SHP77 (cell line): ENCODE measurements at regions not wholly inside any gene's neighbourhood (a gene's known extent, or its start where the extent isn't known, plus 50 kb on each side); places are given as distances from the start of the nearest gene placed in this dataset.
"Not testable (repeated sequence)": the region's sequence is repeated elsewhere in the genome, so short reads cannot be mapped to it uniquely, and the experiment has no call there.

Experiments
- DNase-seq, 2 experiments: peaks; one replicate each; lab custom pipeline; 2025; lab: John Stamatoyannopoulos, UW

DNA sequence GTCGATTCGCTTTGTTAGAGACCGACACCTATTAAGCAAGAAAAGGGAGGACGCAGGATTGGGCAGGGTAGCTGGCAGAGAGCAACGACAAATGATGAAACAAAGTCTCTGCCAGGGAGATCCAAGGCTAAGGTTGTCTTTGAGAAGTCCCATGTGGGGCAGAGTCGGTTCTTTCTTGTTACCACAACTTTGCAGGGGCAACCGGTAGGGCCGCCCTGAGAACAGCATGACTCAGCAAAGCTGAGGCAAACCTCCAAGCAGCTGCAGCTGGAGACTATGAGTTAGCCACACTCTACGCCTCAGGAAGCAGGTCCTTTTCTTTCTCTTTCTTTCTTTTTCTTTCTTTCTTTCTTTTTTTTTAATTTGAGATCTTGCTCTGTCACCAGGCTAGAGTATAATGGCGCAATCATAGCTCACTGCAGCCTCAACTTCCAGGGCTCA, 452.3 kb upstream of the ID2 start:
- DNase-seq = peak; percentile 72 to 83

GRCh38 chr2:8230466-8230865, 451.4 kb upstream of the ID2 start:
- no peak for DNase-seq

- DNase-seq = no peak
Observed at GRCh38 chr2:8231902-8232301, 450.0 kb upstream of the ID2 start.

DNA sequence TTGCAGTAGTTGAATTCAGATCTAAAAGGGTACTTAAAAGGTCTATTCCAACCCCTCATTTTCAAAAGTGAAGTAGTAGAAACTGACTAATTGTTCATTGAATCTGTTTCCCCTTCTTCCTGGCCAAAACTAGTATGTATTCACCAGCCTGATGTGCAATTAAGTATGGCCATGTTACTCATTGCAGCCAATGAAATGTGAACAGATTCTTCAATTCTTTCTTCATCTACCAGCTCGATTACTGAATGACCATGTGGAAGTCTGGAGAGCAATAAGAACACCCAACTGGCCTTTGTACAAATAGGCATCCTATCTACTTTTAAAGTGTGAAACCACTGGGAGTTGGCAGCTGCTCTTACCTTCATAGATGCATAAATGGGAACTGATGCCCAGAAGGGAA, 449.0 kb upstream of the ID2 start:
- DNase-seq = no peak

DNA sequence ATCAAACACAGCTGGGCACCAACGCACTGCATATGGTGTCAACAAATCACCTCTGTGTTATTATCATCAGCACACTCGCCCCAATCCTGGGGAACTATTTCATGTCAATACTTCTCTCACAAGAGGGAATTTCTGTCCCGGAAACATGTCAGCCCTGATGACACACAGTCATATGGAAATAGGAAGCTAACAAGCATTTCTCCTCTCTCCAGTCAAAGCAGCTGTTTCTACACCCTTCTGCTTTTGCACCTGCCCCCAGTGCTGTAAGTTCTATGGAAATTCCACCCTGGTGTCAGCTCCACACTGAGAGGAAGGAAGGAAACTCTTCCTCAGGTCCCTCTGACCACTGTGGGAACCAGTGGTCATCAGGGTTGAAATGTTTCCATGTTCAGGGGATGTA, 447.6 kb upstream of the ID2 start:
- DNase-seq = peak; percentile 91

GRCh38 chr2:8234757-8235374, 447.0 kb upstream of the ID2 start:
- peak; percentile 51 to 69 for DNase-seq

- no peak for DNase-seq
Observed at GRCh38 chr2:8235419-8235818, 446.4 kb upstream of the ID2 start.

GRCh38 chr2:8236391-8236790, 445.5 kb upstream of the ID2 start:
- DNase-seq = no peak

DNA sequence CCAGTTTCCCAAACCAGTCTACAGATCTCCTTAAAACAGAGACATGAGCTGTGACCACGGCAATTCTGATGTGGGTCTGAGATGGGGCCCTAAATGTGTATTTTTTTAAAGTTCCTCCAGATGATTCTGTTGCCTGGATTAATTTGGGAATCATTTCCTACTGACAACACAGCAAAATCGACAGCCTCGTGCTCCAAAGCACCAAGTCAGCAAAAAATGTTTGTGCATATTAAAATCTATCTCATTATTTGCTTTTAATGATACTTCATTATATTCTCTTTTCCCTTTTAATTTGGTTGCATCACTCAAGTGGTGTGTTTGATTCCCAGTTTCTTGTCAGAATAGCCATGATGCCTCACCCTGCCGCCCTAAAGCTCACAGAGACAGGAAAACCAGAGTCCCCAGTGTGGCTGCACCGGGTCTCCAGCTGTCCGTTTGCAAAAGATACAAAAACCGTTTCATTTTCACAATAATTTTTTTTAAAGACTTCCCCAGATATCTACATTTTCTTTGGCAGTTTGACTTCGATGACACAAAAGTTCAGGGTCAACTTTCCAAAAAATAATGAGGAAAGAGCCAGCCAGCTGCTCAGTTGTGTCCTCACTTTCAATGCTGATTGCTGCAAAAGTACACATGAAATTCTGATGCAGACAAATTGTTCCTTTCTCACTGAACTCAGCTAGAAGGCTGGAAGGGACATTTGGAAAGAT, 443.2 kb upstream of the ID2 start:
- no peak for DNase-seq

DNA sequence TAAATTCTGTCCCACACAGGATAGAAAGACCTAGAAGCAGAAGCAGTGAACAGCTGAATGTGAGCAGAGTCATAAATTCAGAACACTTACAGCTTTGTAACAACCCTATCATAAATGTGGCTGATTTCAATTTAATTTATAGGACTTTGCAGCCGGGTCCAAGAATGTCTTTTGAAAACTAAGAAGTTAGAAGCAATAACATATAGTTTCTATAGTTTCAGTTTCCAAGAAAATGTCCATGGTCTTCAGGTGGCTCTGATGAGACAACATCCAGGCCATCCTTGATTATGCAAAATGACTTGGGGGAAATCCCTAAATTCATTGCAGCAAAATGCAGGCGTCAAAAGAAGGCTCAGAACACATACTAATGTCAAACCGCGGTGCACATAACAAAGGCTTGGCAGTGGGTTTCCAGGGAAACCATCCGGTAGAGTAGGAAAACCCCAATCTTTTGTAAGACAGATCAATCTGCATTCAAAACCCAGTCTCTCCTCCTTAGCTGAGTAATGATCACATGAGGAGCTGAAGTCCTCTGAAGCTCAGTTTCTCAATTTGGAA, 442.2 kb upstream of the ID2 start:
- no peak for DNase-seq

DNA sequence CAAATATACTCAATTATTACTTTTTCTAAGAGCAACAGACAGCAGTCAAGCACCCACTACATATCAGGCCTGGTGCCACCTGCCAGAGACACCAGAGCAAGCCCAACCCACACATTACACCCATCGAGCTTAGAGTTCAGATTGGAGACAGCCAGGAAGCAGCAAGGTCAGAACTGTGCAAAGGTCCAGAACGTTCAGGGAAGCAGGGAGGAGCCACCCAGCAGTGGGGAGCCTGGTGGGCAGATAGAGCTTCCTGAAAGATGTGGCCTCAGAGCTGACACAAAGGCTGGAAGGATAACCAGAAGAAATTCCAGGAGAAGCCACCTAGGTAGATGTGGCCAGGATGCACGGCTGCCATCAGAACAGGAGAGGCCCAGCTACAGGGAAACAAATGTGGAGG, 440.5 kb upstream of the ID2 start:
- no peak for DNase-seq

GRCh38 chr2:8242739-8243138, 439.1 kb upstream of the ID2 start:
- no peak for DNase-seq

DNA sequence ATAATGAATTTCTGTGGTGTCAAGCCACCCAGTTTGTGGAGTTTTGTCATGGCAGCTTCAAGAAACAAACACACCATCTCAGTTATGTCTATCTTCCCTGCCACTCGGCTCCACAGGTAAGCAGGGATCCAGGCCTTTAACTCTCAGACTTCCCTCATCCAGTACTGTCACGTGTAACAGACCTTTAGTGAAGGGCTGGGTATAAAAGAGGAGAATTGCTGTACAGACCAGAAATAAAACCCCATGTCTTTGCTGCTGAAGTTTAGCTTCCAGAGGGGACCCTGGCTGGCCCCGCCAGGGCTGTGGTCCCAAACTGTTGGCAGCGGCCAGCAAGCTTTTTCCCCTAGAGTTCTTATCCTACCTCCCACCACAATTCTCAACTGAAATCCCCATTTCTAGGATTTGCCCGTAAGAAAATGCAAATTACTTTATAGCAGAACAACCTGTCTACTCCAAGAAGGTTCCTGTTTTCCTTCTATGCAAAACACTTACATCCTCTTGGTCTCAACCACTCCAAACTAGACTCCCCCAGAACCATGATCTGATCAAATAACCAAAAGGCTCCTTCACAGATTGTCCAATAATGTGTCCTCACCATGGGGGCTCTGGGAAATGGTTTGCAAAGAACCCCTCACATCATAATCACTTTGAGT, 438.0 kb upstream of the ID2 start:
- no peak for DNase-seq

GRCh38 chr2:8244639-8245038, 437.2 kb upstream of the ID2 start:
- no peak for DNase-seq

DNA sequence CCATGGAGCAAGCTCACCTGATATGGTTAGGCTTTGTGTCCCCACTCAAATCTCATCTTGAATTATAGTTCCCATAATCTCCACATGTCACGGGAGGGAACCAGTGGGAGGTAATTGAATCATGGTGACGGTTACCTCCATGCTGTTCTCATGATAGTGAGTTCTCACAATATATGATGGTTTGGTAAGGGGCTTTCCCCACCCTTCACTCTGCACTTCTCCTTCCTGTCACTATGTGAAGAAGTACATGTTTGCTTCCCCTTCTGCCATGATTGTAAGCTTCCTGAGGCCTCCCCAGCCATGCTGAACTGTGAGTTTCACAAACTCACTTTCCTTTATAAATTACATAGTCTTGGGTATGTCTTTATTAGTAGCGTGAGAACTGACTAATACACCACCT, 435.7 kb upstream of the ID2 start:
- no peak for DNase-seq

GRCh38 chr2:8247905-8248622, 433.8 kb upstream of the ID2 start:
- DNase-seq = no peak

- no peak for DNase-seq
Observed at GRCh38 chr2:8248623-8248957, 433.3 kb upstream of the ID2 start.

GRCh38 chr2:8249141-8249540, 432.7 kb upstream of the ID2 start:
- no peak for DNase-seq

DNA sequence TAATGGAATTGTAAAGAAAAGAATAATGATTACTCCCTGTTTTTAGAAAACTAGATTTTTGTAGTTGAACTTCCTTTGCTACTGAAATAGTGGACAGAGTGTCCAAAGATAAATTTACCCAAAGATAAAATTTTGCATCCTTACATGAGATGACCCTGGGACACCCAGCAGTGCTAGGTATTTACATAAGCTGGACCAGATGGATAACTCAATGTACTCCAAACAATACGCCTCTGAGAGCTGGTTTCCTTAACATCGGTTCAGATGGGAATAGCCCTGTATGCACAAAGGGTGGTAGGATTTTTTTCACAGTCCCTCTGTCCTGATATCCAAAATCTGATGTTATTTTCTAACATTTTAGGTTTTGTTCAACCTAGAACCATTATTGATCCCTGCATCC, 432.1 kb upstream of the ID2 start:
- DNase-seq = no peak

- not testable (repeated sequence) for DNase-seq
Observed at GRCh38 chr2:8250290-8250689, 431.6 kb upstream of the ID2 start.

- no peak for DNase-seq
Observed at GRCh38 chr2:8251291-8251690, 430.6 kb upstream of the ID2 start.

DNA sequence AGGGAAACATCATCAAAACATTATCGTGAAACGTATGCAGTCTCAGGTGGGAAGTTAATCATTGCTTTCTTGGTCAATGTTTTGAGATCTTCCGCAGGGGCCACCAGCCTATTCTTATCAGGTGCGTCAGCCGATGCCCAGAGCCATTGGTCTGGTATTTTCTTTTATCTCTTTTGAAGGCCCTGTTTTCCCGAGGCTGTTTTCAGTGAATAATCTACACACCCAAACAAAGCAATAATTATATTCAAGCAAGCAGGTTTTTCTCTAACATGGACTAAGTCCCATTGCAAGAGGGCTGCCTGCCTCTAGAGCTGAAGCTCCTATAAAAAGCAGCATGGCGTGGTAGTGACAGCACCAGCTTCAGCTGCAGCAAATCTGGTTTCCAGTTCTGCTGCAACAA, 430.0 kb upstream of the ID2 start:
- DNase-seq = no peak
